Loucy (cell line): ENCODE measurements at regions not wholly inside any gene's neighbourhood (a gene's known extent, or its start where the extent isn't known, plus 50 kb on each side); places are given as distances from the start of the nearest gene placed in this dataset.

Source experiments
- EZH2phosphoT487 ChIP-seq: fragments of 200-600 bp; IDR thresholded peaks from 2 replicates; pipeline ENCODE4 v1.6.1; 2018; ENCODE audit warnings: antibody characterized with exemption, mild to moderate bottlenecking, moderate library complexity, borderline replicate concordance
- TF ChIP-seq, protein P1 (sequence below): fragments of 200-600 bp; sonication (generic); conservative IDR thresholded peaks from 2 replicates; pipeline ENCODE4 v1.5.1; 2014; ENCODE audit warnings: mild to moderate bottlenecking, antibody characterized with exemption, low read length

DNA sequence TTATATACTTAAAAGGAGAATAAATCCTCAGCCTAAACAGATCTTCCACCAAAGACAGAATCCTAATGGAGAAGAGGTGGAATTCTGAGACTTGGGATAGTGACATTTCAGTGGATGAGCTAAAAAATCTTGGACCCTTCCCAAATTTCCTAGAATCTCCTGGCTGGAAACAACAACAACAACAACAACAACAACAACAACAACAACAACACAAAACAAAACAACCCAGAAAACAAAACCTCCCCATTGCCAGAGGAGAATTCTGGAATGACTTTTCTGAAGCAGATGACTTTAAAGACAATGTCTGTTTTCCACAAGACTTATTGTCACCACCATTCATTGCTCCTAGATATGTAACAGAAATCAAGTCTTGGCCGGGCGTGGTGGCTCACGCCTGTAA lies 322.1 kb downstream of the ARL4A start:
- TF ChIP-seq, protein P1, sequence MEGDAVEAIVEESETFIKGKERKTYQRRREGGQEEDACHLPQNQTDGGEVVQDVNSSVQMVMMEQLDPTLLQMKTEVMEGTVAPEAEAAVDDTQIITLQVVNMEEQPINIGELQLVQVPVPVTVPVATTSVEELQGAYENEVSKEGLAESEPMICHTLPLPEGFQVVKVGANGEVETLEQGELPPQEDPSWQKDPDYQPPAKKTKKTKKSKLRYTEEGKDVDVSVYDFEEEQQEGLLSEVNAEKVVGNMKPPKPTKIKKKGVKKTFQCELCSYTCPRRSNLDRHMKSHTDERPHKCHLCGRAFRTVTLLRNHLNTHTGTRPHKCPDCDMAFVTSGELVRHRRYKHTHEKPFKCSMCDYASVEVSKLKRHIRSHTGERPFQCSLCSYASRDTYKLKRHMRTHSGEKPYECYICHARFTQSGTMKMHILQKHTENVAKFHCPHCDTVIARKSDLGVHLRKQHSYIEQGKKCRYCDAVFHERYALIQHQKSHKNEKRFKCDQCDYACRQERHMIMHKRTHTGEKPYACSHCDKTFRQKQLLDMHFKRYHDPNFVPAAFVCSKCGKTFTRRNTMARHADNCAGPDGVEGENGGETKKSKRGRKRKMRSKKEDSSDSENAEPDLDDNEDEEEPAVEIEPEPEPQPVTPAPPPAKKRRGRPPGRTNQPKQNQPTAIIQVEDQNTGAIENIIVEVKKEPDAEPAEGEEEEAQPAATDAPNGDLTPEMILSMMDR: no peak
- TF ChIP-seq EZH2phosphoT487: no peak
